Nucleus accumbens (tissue), 56 donors: ENCODE measurements at regions not wholly inside any gene's neighbourhood (a gene's known extent, or its start where the extent isn't known, plus 50 kb on each side); places are given as distances from the start of the nearest gene placed in this dataset.
A peak's percentile ranks its signal among the peaks of the same experiment; 100 is the strongest.

ENCODE experiments used
- DNase-seq, 56 donors: peaks; one replicate each; lab custom pipeline; 2025; lab: John Stamatoyannopoulos, UW

- DNase-seq, result no peak
Observed at GRCh38 chr4:178339769-178340168, 897.5 kb upstream of the AGA start.

- no peak for DNase-seq
Observed at GRCh38 chr4:178340468-178340867, 898.2 kb upstream of the AGA start.

- DNase-seq, result no peak
Observed at GRCh38 chr4:178344096-178344495, 901.9 kb upstream of the AGA start.

DNA sequence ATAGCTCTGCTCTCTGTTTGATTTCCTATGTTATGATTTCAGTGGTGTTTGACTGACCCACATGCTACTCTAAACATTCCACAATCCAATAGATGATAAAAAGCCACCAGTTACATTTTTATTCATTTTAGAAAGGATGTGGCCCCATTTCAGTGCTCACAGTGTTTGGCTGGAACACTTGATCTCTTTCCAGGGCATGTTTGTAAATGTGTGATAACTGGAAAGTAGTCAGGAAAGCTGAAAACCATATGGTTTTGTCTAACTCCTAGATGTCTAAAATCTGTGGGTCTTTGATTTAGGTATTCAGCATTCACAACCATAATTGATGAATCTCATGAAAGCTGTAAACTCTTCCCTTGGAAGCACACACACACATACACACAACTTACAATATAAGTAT lies 904.9 kb upstream of the AGA start:
- no peak for DNase-seq

- no peak for DNase-seq
Observed at GRCh38 chr4:178349601-178350000, 907.4 kb upstream of the AGA start.

- no peak for DNase-seq
Observed at GRCh38 chr4:178351185-178351584, 908.9 kb upstream of the AGA start.

DNA sequence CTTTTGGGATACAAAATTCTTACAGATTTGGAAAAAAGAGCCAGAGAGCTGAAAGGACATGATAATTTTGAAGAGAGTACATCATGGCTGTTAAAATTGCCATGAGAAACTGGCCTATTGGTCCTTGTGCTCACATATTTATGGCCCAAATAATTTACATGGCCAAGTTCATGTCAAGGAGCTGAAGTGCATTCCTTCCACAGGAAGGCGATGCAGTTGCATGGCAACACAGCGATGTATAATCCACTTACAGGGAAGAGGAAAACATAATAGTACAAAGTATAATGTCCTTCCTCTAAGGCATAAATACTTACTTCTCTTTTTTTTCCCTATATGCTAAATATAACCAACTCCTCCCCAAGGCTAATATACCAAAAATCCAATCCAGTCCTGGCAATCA lies 914.5 kb upstream of the AGA start:
- DNase-seq, result no peak

DNA sequence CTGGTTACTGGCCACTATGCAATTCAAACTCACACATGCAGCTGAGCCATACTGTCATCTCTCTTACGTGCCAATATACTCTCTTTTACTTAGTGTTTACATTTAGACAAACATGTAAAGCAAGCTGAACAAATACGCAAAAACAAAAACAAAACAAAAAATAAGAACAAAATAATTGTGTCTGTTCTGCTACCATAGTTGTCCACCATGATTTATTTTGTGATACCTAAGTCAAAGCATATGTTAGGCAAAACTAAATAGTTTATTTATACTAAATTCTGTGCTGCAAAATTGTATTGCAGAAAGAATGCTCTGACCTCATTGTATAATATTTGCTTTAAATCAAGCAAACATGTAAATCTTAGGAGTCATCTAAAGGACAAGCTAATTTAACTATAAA lies 943.2 kb upstream of the AGA start:
- DNase-seq, result no peak

DNA sequence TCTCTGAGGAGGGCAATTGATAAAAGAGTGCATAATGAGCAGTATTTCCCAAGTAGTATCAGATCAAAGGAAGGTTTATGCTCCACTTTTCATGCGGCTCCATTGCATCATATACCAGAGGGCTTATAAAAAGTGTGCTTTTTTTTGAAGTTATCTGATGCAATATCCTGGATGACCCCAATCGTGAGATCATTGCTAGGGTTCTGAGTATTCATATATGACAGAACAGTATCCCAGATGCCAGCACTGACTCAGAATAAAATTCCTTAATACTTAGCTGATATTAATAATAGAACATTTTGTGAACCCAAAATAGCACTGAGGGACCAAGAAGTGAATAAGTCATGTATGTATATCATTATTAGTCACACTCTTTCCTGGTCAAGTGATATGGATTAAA lies 945.5 kb upstream of the AGA start:
- DNase-seq, result no peak

- no peak for DNase-seq
Observed at GRCh38 chr4:178395798-178396197, 953.6 kb upstream of the AGA start.

DNA sequence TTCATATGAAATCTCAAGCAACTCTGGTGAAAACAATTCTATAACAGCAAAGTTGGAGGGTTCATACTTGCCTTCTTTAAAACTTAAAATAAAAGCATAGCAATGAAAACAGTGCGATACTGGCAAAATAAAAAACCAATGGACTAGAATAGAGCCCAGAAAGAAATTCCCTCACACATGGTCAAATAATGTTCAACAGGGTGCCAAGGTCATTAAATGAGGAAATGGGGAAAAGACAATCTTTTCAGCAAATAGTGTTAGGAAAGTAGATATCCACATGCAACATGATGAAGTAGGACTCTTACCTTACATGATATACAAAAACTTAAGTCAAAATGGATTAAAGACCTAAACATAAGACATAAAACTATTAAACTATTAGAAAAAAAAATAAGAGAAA lies 970.2 kb upstream of the AGA start:
- no peak for DNase-seq

DNA sequence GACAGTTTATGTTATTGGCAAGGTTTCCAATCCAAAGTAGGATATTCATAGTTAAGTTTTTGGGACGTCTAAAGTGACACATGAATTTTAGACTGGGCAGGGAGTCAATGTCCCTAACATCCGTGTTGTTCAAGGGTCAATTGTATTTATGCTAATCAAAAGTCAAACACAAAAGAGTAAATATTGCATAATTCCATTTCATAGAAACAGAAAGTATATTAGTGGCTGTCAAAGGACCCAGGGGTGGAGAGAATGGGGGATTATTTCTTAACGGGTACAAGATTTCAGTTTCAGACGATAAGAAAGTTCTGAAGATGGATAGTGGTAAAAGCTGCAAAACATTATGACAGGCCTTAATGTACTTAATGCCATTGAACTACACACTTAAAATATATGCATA lies 971.8 kb upstream of the AGA start:
- DNase-seq, result no peak

GRCh38 chr4:178414881-178415446 lies 972.7 kb upstream of the AGA start:
- no peak for DNase-seq

- peak in 1 of 56 donors; percentile 1 for DNase-seq
Observed at GRCh38 chr4:178415925-178416324, 973.7 kb upstream of the AGA start.

- no peak for DNase-seq
Observed at GRCh38 chr4:178423366-178423765, 981.1 kb upstream of the AGA start.

- DNase-seq, result no peak
Observed at GRCh38 chr4:178426871-178427270, 984.6 kb upstream of the AGA start.

- no peak for DNase-seq
Observed at GRCh38 chr4:178427663-178428062, 985.4 kb upstream of the AGA start.

GRCh38 chr4:178448372-178449035 lies 1006.3 kb upstream of the AGA start:
- DNase-seq, result no peak

GRCh38 chr4:178450614-178451013 lies 1008.4 kb upstream of the AGA start:
- DNase-seq, result no peak

- DNase-seq, result no peak
Observed at GRCh38 chr4:178453057-178453456, 1010.8 kb upstream of the AGA start.

- no peak for DNase-seq
Observed at GRCh38 chr4:178457286-178457685, 1015.0 kb upstream of the AGA start.

GRCh38 chr4:178462710-178463109 lies 1020.5 kb upstream of the AGA start:
- no peak for DNase-seq

DNA sequence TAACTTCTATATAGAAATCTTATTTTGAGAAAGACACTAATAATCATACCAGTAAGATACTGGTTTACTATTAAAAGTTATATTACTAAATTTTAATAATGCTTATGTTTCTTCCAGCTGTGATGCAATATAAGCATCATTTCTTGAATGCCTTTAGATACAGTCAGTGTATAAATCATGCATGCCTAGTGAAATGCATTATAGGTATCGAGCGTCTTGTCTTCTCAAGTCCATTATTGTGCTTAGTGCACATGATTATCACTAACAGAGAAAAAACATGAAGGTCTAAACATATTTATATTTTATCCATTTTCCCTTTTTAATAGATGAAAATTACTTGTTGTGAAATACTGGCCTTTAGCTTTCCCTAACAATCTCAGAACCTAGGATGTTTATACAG lies 1021.5 kb upstream of the AGA start:
- DNase-seq, result no peak
